GM21825 (cell line): ENCODE measurements at regions not wholly inside any gene's neighbourhood (a gene's known extent, or its start where the extent isn't known, plus 50 kb on each side); places are given as distances from the start of the nearest gene placed in this dataset.
"Not testable (repeated sequence)": the region's sequence is repeated elsewhere in the genome, so short reads cannot be mapped to it uniquely, and the experiment has no call there.

Source experiments
- ATAC-seq: cut with Tn5 transposase; IDR thresholded peaks from one replicate; pipeline ENCODE4 v1.9.1; 2021; ENCODE audit warnings: mild to moderate bottlenecking, moderate library complexity; ENCODE audit not compliant: unreplicated experiment

DNA sequence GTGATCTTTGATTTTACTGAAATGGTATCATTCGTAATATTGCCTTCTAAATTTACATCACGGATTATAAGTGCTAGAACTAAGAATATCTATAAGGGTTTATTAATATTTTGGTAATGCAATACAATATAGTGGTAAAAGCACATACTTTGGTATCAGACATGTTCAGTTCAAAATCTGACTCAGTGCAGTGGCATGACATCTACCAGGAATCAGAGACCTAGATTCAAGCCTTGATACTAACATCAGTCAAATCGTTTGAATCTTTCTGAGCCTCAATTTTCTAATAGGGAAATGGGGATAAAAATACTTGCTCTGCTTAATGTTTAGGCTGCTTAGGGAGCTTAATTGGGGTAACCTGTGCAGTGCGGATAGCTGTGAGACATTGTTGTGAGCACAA, 488.0 kb downstream of the BCKDHB start:
- ATAC-seq, result no peak

DNA sequence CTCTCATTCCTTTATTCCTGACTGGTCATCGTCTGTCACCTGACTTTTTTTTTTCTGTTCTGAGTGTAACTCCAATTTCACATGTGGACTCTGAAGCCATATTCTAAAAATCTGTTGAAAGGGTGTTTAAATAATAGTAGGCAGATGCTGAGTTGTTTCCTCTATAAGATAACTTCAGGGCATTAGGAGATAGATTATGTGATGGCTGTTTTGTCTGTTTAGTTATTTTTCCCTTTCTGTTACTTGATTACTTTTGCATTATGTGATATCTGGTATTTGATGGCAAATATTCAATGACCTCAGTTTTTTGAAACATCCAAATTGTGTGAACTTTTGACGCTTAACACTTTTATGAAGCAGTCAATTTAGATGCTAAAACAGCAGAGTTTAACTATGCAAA, 486.0 kb downstream of the BCKDHB start:
- ATAC-seq, result no peak

DNA sequence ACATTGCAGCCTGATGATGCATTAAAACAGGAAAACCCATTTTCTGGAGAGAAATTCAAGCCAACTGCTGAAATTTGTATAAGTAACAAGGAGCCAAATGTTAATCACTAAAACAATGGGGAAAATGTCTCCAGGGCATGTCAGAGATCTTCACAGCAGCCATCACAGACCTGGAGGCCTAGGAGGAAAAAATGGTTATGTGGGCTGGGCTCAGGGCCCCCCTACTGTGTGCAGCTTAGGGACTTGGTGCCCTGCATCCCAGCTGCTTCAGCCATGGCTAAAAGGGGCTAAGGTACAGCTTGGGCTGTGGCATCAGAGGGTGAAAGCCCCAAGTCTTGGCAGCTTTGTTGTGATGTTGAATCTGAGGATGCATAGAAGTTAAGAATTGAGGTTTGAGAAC, 479.8 kb downstream of the BCKDHB start:
- no peak for ATAC-seq

DNA sequence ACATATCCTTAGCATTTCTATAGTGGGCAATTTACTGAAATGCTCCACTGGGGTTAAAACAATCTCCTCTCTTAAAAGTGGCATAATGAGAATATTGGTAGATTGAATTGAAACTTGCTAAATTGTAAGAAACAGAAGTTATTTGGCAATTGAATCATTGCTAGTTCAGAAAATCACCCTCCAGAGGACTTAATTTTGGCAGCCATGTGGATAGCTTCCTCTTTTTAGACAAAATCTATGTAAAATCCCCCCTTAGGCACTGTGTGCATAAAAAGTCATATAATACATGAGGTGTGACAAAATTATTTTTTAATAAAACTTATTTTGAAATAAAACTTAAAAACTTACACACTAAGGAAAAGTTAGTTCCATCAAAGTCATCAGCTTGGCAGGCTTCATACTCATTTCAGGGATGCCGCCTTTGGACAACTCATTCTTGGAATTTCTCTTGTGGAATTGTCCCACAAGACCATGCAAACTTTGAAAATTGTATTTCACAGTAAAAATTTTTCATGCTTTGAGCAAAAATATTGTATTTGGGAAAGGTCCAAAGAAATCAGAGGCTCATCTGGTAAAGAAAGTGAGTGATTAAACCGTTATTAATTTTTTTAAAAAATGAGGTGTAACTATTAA, 473.0 kb downstream of the BCKDHB start:
- no peak for ATAC-seq

DNA sequence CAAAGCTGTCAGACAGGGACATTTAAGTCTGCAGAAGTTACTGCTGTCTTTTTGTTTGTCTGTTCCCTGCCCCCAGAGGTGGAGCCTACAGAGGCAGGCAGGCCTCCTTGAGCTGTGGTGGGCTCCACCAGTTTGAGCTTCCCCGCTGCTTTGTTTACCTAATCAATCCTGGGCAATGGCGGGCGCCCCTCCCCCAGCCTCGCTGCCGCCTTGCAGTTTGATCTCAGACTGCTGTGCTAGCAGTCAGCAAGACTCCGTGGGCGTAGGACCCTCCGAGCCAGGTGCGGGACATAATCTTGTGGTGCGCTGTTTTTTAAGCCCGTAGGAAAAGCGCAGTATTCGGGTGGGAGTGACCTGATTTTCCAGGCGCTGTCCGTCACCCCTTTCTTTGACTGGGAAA, 466.8 kb downstream of the BCKDHB start:
- ATAC-seq, result not testable (repeated sequence)

DNA sequence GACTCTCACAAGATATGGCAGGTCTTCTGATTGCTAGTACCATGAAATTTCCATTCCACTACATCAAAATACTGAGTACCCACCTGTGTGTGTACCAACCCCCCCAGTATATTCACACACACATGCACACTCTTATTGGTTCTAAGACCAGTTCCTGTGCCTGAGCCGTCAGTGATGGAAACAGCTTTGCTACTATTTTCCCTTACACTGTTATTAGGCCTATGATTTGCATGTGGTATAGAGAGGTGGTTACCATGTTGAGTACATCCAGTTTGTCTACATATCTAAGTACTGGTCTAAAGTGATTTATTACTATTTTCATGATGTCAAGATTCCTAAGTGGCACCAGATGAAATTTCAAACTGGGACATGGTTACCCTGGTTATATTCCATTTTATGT, 459.9 kb downstream of the BCKDHB start:
- no peak for ATAC-seq

DNA sequence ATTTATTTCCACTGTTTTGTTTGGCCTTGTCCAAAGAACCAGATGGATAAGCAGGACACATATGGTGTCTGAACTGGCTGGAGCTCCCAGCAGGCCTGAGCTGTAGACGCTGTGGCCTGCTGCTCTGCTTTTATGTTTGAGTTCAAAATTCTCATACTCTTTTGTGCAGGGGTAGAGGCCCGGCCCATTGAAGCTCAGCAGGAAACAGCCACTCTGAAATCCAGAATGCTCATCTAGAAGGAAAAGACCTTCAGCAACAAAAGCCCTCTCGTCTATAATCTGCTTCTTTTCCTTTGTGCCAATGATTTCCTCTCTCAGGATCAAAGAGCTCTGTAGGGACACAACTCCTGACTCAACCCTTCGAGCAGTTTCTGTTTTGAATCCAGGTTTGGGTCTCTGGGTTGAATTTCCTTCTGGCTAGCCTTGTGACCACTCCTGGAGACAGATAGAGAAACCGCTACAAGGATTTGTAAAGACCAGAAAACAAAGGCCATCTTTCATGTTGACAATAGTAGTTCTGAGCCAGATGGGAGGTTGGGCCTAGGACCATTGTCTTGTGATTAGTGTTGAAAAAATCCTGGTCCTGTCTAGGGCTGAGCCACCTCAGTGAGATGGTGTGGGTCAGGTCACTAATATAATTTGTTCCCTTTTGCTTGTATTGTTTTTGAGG, 446.7 kb downstream of the BCKDHB start:
- ATAC-seq, result no peak

DNA sequence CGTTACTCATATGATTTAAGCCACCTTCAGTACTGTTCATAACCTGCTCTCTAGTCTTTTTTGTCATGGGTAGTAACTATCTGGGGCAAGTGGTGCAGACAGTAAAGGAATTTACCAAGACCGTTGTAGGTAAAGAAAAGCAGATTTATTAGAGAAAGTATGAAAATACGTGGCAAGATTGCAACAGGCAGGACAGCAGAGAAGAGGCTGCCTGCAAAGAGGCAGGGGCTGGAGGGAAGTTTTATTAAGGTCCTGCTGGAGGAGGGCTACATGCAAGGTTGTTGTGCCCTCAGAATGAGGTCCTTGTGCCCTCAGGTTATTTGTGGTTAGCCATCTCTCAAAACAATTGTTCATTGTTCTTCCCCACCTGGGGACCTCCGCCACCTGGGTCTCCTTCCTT, 444.3 kb downstream of the BCKDHB start:
- ATAC-seq, result no peak

DNA sequence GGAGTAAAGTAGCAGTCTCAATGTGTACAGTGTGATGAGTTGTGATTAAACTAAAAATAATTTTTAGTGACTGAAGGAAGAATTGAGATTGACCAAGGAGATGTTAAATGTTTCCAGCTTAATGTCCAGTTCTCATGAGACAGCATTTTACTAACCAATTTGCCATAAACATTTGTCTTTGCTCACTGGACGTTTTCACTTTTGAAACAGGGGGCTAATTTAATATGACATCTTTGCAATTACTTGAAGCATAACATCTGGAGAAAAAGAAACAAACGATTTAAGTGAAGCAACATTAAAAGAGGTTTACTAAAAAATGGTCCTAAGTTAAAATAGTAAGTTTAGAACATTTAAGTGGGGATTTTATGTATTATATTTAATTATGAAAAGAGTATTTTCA, 443.8 kb downstream of the BCKDHB start:
- no peak for ATAC-seq

DNA sequence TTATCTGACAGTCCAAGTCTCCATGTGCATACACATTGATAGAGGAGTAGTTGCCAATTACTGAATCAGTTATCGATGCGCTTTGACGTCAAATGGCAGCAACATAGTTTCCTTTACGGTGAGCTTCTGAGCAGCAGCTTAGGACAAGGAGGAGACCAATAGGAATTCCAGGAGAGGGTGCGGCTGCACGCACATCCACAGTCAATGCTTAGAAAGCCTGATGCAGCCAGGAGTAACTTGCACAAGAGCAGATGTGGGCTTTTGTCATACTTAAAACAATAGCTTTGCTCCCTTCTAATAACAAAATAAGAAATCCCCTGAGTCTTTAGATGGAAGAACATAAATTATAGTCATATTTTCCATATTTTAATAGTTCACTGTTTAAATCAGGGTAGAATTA, 442.1 kb downstream of the BCKDHB start:
- no peak for ATAC-seq

DNA sequence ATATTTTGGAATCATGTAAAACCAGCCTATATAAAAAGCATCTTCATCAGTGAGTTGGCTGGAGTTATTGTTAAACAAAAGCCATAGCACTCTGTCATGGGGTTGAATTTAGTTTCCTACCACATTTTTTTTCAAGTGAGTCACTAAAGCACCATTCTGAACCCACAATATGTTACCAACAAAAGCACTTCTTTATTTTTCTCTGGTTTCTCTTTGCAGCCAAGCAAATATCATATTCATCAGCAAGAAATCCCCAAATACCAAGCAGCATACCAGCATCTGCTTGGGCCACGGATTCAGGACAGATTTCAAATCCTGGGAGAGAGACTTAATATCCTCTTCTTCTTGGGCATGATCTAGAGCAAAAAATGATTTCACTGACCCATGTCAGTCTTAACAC, 441.4 kb downstream of the BCKDHB start:
- no peak for ATAC-seq

DNA sequence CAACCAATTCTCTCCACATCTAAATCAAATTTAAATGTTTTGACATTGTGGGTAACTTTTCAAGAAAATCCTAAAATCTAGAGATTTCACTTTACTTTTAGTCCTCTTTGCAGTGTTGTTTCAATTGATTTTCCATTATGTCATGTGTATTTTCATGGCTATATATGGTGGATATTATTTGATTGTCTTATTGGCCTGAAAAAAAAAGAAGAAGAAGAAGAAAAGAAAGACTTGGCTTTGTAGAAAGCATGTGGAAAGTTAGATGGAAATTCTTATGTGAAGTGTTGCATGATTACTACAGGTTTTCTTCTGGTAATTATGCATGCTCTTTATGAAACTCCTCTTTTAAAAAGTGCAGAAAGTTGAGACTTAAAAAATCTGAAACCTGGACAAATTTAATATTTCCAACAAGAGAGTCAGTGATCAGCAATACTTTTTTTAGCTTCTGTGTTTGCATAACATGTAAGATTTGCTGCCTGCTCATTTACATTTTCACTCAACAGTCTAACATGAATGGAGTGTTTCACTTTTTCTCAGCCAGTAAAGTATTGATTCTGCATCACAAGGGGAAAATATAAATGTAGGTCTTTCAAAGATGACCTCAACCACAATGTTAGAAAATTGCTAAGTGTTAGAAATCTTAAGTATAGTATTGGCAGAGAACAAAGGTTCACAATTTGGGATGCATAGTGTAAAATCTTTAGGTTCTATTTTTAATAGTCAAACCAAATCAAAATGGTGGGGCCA, 438.7 kb downstream of the BCKDHB start:
- no peak for ATAC-seq

DNA sequence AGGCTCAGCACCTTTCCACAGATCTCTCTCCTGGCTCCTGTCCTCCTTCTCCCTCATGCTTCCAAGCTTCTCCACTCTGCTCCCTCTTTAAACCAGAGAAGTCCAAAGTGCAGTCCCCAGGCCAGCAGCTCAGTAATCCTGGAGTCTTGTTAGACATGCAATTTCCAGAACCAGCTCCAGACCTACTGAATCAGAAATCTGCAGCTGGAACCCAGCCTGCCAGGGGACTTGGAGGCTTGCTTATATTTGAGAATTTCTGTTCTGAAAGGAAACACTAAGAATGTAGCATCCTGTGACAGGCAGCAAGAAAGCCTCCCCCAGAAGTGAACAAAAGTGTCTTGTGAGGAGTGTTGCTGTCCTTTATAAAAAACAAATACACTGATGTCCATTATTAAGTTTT, 438.1 kb downstream of the BCKDHB start:
- no peak for ATAC-seq

DNA sequence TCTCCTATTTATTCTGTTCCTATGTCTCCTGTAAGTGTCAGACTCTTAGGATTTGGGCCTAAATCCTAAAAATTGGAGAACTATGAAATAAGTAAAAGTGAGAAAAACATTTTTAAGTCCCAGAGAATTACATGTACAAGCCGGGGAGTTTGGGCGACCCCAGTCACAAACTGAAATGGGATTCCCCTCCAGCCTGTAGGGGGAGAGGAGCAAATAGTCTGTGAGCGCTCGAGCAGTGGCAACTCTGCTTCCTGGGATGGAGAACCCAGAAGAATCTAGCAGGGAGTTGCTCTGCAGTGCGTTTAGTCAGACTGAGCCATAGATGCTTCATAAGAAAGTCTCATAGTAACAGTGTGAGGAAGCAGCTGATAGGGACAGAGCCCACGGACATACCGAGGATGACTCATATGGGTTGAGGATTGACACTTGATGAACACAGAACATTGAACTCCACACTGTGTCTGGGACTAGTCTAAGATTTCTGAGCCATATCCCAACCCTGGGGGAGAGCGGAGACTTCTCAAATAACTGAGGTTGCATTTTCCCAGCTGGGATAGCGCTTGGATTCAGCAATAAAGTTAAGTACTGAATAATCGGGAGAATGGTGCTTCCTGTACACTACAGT, 437.2 kb downstream of the BCKDHB start:
- ATAC-seq, result no peak

DNA sequence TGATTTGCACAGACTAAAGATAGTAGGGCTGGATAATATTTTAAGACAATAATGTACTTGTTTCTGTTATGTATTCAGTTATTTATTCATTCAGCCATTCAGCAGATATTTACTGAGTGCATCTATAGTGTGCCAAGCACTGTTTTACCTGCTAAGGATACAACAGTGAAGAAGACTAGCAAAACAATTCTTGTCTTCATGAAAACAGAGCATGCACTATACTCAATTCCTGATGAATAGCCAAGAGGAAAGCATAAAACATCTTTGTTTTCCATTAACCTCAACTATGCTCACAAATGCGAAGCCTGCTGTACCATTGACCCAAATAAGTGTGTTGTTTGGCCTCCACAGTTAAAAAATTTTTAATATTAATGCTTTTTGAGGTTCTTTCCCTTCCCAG, 436.7 kb downstream of the BCKDHB start:
- ATAC-seq, result no peak

DNA sequence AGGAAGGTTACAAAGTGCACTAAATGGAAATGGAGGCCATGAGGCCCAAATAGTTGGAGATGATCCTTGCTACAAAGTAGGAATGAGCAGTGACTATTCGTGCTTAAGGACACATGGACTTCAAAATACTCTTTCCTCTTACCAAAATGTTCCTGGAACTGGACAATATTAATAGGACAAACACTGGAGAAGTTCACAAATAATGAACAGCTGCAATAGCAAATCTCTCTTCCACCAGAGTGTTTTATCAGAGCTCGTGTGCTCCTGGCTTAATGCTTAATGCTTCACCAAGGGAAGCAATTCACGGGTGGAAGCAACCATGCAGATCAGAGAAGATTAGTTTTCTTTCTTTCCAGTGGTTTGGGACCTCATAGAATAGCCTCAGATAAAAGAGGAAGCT, 435.4 kb downstream of the BCKDHB start:
- no peak for ATAC-seq

DNA sequence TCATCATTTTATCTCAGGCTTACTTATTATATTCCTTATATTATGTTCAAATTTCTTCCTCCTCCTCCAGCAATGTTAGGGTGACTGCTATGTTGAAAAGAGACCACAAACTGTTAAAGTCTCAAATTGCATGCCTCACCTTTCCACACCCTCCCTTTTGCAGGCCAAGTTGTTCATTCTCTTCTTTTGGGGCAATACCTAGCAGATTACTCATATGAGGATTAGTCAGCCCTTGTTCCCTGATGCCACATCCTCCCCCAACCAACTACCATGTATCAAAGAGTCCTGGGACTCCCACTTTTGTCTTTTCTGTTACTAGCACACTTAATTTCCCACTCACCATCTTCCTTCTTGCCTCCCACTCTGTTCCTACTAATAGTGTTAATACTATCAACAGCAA, 434.7 kb downstream of the BCKDHB start:
- peak; percentile 56 for ATAC-seq

DNA sequence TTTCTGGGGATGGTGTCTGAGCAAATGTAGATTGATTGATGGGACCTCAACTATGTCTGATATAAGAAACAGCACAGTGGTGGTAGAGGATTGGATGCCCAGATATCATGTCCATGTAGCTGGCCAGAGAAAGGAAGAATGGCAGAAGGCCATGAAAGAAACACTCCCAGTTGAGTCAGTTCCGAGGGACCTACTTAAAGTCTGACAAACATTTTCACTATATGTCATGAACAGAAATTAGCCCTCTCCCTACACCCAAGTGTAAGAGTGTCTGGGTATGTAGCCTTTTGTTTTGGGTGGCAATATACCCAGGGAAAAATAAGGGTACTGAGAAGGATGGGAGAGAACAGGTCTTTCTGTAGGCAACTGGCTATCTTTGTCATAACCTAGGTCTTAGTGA, 434.2 kb downstream of the BCKDHB start:
- ATAC-seq, result no peak

DNA sequence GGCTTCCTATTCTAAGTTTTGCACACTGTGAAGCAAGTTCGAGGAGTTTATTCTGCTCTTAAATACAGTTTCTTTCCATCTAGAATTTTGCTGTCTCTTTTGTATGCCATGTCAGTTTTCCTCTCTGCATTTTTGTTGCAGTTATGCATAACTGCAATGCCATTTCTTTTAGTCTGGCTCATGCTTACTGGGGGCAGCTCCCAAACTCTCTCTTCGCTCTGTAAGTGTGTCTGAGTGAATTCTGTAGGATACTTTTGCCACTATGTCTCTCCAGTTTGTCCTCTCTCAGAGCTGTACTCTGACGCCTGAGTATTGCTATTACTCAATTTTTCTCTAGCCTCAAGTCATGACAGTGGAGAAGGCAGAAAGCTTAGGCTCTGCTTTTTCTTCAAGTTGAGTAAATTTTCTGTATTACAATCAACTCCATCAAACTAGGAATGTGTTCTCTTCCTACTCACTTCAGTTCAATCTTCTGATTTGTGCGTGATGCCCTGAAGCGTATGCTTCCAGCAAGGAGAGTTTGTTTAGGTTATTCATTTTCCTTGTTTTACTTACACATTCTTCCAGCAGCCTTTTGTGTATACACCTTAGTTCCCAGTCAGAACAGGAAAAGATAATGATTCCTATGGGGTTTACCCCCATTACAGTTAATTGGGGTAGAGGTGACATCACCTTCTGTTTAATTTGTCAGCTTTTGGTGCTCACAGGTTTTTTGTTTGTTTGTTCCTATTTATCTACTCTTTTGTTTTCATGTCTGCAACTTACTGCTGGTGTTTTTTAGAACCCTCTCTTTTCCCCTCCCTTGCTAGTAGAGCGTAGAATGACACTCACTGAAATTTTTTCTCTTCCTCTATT, 430.9 kb downstream of the BCKDHB start:
- ATAC-seq, result no peak

DNA sequence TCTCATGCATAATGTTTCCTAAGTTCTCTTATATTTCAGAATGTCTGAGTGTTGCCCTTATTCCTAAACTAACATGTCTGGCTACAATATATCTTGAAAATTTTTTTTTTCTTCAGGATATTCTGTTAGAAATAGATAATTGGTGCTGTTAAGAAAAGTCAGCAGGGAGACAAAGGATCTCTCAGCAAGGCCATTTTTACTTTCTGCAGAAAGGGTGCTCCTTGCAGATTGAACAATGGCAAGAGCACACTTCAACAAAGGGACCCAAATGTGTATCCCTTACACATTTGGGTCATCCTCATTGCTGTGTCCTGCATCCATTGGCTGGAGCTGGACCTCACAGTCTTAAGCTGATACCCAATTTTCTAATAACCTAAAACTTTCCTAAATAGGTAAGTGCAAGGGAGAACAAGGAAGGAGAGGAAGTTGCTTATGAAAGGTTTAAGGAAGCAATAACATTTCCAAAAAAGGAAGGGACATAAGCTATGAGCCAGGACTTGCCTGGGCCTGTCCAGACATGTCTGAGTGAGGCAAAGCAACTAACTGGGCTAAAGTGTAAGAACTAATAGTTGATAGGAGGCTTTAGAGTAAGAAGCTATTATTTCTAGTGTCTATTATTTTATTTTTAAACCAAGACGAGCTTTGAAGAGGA, 429.6 kb downstream of the BCKDHB start:
- ATAC-seq, result no peak
